ENCODE measurements at regions not wholly inside any gene's neighbourhood (a gene's known extent, or its start where the extent isn't known, plus 50 kb on each side); places are given as distances from the start of the nearest gene placed in this dataset.

GRCh38 chrX:7318661-7319060 is 170.7 kb upstream of the PUDP start:
- intact Hi-C loops (cut with DNase I): no loop called here
- no peak for DNase-seq (ENCODE audit: low spot score)

GRCh38 chrX:7318241-7318640 is 170.3 kb upstream of the PUDP start:
- intact Hi-C loops (cut with DNase I): no loop called here
- no peak for DNase-seq (ENCODE audit: low spot score)

GRCh38 chrX:7316887-7317286 is 168.9 kb upstream of the PUDP start:
- DNase-seq (ENCODE audit: low spot score): no peak
- intact Hi-C loops (cut with DNase I): no loop called here

GRCh38 chrX:7316280-7316679 is 168.3 kb upstream of the PUDP start:
- no peak for DNase-seq (ENCODE audit: low spot score)
- intact Hi-C loops (cut with DNase I): no loop called here

- intact Hi-C loops (cut with DNase I): no loop called here
- DNase-seq (ENCODE audit: low spot score): no peak
Observed at GRCh38 chrX:7314425-7314824, 166.5 kb upstream of the PUDP start.

GRCh38 chrX:7307720-7308119 is 159.8 kb upstream of the PUDP start:
- intact Hi-C loops (cut with DNase I): no loop called here
- DNase-seq (ENCODE audit: low spot score): no peak

- intact Hi-C loops (cut with DNase I): no loop called here
Observed at GRCh38 chrX:7294483-7294882, 146.5 kb upstream of the PUDP start.

GRCh38 chrX:7286168-7286837 is 138.3 kb upstream of the PUDP start:
- no peak for DNase-seq (ENCODE audit: low spot score)
- intact Hi-C loops (cut with DNase I): no loop called here

More at GRCh38 chrX:7294483-7294882, 146.5 kb upstream of the PUDP start:
- no peak for DNase-seq (ENCODE audit: low spot score)

GRCh38 chrX:7285765-7286164 is 137.8 kb upstream of the PUDP start:
- no peak for DNase-seq (ENCODE audit: low spot score)
- intact Hi-C loops (cut with DNase I): no loop called here

- intact Hi-C loops (cut with DNase I): no loop called here
- DNase-seq (ENCODE audit: low spot score): no peak
Observed at GRCh38 chrX:7283741-7284140, 135.8 kb upstream of the PUDP start.

GRCh38 chrX:7280520-7280919 is 132.6 kb upstream of the PUDP start:
- intact Hi-C loops (cut with DNase I): no loop called here

GRCh38 chrX:7272346-7272745 is 124.4 kb upstream of the PUDP start:
- intact Hi-C loops (cut with DNase I): no loop called here

More at GRCh38 chrX:7280520-7280919, 132.6 kb upstream of the PUDP start:
- DNase-seq (ENCODE audit: low spot score): no peak

GRCh38 chrX:7270933-7271332 is 123.0 kb upstream of the PUDP start:
- intact Hi-C loops (cut with DNase I): no loop called here

More at GRCh38 chrX:7272346-7272745, 124.4 kb upstream of the PUDP start:
- DNase-seq (ENCODE audit: low spot score): no peak

GRCh38 chrX:7269991-7270390 is 122.0 kb upstream of the PUDP start:
- no peak for DNase-seq (ENCODE audit: low spot score)
- intact Hi-C loops (cut with DNase I): no loop called here

More at GRCh38 chrX:7270933-7271332, 123.0 kb upstream of the PUDP start:
- no peak for DNase-seq (ENCODE audit: low spot score)

GRCh38 chrX:7269589-7269988 is 121.6 kb upstream of the PUDP start:
- intact Hi-C loops (cut with DNase I): no loop called here
- no peak for DNase-seq (ENCODE audit: low spot score)

GRCh38 chrX:7266288-7266687 is 118.3 kb upstream of the PUDP start:
- no peak for DNase-seq (ENCODE audit: low spot score)
- intact Hi-C loops (cut with DNase I): no loop called here

GRCh38 chrX:7264399-7264798 is 116.4 kb upstream of the PUDP start:
- DNase-seq (ENCODE audit: low spot score): no peak
- intact Hi-C loops (cut with DNase I): no loop called here

GRCh38 chrX:7263961-7264360 is 116.0 kb upstream of the PUDP start:
- intact Hi-C loops (cut with DNase I): no loop called here
- DNase-seq (ENCODE audit: low spot score): no peak

- no peak for DNase-seq (ENCODE audit: low spot score)
- intact Hi-C loops (cut with DNase I): no loop called here
Observed at GRCh38 chrX:7263330-7263729, 115.4 kb upstream of the PUDP start.

- intact Hi-C loops (cut with DNase I): no loop called here
- DNase-seq (ENCODE audit: low spot score): no peak
Observed at GRCh38 chrX:7262551-7262950, 114.6 kb upstream of the PUDP start.

GRCh38 chrX:7261672-7262332 is 113.8 kb upstream of the PUDP start:
- DNase-seq (ENCODE audit: low spot score): no peak
- intact Hi-C loops (cut with DNase I): no loop called here

Data from posterior vena cava (tissue), 2 donors.